ENCODE measurements at regions not wholly inside any gene's neighbourhood (a gene's known extent, or its start where the extent isn't known, plus 50 kb on each side); places are given as distances from the start of the nearest gene placed in this dataset.

DNA sequence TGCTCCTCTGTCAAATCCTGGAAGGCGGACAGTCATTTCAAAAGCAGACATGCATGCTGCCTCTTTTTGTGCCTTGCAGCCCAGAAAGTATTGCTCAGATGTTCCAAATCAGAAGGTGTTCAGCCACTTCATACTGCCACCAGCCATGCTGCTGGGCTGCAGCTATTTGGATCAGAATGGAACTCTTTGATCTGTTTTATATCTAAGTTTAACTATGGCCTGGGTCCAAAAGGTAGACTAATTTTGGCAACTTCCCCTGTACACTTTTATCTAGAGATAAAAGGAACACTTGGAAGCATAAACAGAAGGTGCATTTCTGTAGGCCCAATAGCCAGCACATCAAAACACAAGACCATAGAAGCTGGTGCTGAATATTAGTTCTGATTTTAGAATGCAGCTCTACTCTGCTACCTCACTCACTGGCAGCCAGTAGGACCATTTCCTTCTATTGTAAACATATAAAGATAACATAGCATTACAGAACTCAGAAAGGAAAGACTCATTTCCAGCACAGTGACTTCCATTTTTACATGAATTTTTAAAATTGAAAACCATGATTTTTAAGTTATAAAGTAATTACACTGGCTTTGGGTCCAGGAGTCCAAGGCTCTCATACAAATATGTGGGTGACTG, 143.1 kb upstream of the CAV2 start:
- TF ChIP-seq CTCF (IDR thresholded peaks at IDR 0.05 in 4 of 5, conservative IDR thresholded peaks at IDR 0.05 in 1 of 5) = no peak
- TF ChIP-seq POLR2A (IDR thresholded peaks at IDR 0.05) = no peak

All from gastrocnemius medialis (tissue), 4 donors.